Keratinocyte (primary cell): ENCODE measurements at regions not wholly inside any gene's neighbourhood (a gene's known extent, or its start where the extent isn't known, plus 50 kb on each side); places are given as distances from the start of the nearest gene placed in this dataset.

Source experiments
- CTCF ChIP-seq, 3 experiments: IDR thresholded peaks in 1 of 3; conservative IDR thresholded peaks in 1 of 3; optimal IDR thresholded peaks in 1 of 3; 2 replicates in 2 of 3; 3 replicates in 1 of 3; pipeline versions ENCODE3 to v1.5.1; 2011; ENCODE audit warnings: low read length in 3 of 3, mild to moderate bottlenecking in 3 of 3, moderate library complexity in 2 of 3, control low read depth in 1 of 3, inconsistent platforms in 1 of 3; ENCODE audit not compliant: insufficient read depth in 2 of 3; ENCODE audit errors: extremely low read depth in 1 of 3
- EZH2 ChIP-seq: IDR thresholded peaks from one replicate; pipeline ENCODE4 v1.6.1; 2012; ENCODE audit warnings: inconsistent platforms, mild to moderate bottlenecking, low read length, moderate library complexity

DNA sequence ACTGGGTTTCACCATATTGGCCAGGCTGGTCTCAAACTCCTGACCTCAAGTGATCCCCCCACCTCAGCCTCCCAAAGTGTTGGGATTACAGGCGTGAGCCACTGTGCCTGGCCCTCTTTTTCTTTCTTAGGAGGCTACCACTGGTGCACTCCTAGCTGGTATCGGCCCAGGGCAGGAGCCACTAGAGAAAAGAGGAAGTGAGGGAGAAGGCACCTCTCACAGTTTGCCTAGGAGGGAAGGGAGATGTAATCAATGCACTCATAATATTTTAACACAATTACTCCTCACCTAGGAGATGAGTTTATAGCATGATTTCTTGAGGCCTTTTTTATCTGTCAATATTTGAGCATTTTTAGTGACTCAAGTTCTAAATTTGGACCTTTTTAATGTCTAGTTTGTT, 189.0 kb upstream of the SOX4 start:
- TF ChIP-seq CTCF (optimal IDR thresholded peaks at IDR 0.05 in 1 of 3, IDR thresholded peaks at IDR 0.05 in 1 of 3, conservative IDR thresholded peaks at IDR 0.05 in 1 of 3; ENCODE audit: extremely low read depth in 1 of 3, insufficient read depth in 2 of 3, low read length in 3 of 3) = no peak
- TF ChIP-seq EZH2 = no peak
